A673 (cell line): ENCODE measurements at regions not wholly inside any gene's neighbourhood (a gene's known extent, or its start where the extent isn't known, plus 50 kb on each side); places are given as distances from the start of the nearest gene placed in this dataset.

Source experiments
- BruUV-seq: library from RNA; stranded (reverse); fragments of 400-500 nt; replicated peaks from 2 replicates; lab custom pipeline; 2021; lab: Mats Ljungman, UMichigan
- CTCF ChIA-PET: fragments of 300-600 bp; sonication (Branson Sonifier 250); formaldehyde crosslinking; loops from one replicate; lab custom pipeline; 2022; ENCODE audit warnings: antibody characterized with exemption; lab: Charles Lee
- POLR2A ChIA-PET: fragments of 300-600 bp; sonication (Branson Sonifier 250); formaldehyde crosslinking; loops from one replicate; lab custom pipeline; 2022; ENCODE audit warnings: antibody characterized with exemption; ENCODE audit not compliant: low non-redundant PET; lab: Charles Lee
- DNase-seq: peaks from one replicate; pipeline ENCODE4 v3.0.0-alpha.2; 2015; ENCODE audit warnings: low spot score
- H3K27ac ChIP-seq: fragments of 200-600 bp; sonication (generic); 2 replicates; pipeline ENCODE4 v1.5.1; 2016; ENCODE audit warnings: mixed run types, low read depth, mild to moderate bottlenecking, mixed read lengths, antibody characterized with exemption, low read length; ENCODE audit not compliant: poor library complexity, severe bottlenecking
- H3K27me3 ChIP-seq: fragments of 200-600 bp; sonication (generic); replicated peaks from 2 replicates; pipeline ENCODE4 v1.6.1; 2017; ENCODE audit warnings: mixed run types, low read depth, mild to moderate bottlenecking, mixed read lengths, antibody characterized with exemption, low read length; ENCODE audit not compliant: insufficient read depth, poor library complexity
- H3K36me3 ChIP-seq: fragments of 200-600 bp; sonication (generic); 2 replicates; pipeline ENCODE4 v1.6.1; 2016; ENCODE audit warnings: mixed run types, mild to moderate bottlenecking, mixed read lengths, antibody characterized with exemption, low read length; ENCODE audit not compliant: insufficient read depth, poor library complexity, severe bottlenecking
- H3K4me1 ChIP-seq: fragments of 200-600 bp; sonication (generic); 2 replicates; pipeline ENCODE4 v1.6.1; 2017; ENCODE audit warnings: mixed run types, mild to moderate bottlenecking, mixed read lengths, antibody characterized with exemption, low read length; ENCODE audit not compliant: insufficient read depth, poor library complexity, severe bottlenecking
- H3K4me3 ChIP-seq: fragments of 200-600 bp; sonication (generic); 2 replicates; pipeline ENCODE4 v1.5.1; 2016; ENCODE audit warnings: low read depth, mixed run types, mild to moderate bottlenecking, mixed read lengths, low read length; ENCODE audit not compliant: poor library complexity, severe bottlenecking
- H3K9me3 ChIP-seq: fragments of 200-600 bp; sonication (generic); 2 replicates; pipeline ENCODE4 v1.6.1; 2016; ENCODE audit warnings: mixed run types, low read depth, mild to moderate bottlenecking, mixed read lengths, antibody characterized with exemption, low read length; ENCODE audit not compliant: poor library complexity, severe bottlenecking
- CTCF ChIP-seq: fragments of 300-800, 200-600 bp; sonication (generic); conservative IDR thresholded peaks from 2 replicates; pipeline ENCODE4 v1.5.1; 2017; ENCODE audit warnings: low read depth, mild to moderate bottlenecking, antibody characterized with exemption, low read length, moderate library complexity, mixed read lengths
- EZH2 ChIP-seq: fragments of 200-600 bp; sonication (generic); IDR thresholded peaks from 2 replicates; pipeline ENCODE4 v1.6.1; 2017; ENCODE audit warnings: borderline replicate concordance, low read depth, mild to moderate bottlenecking, mixed read lengths, antibody characterized with exemption, low read length; ENCODE audit not compliant: poor library complexity, severe bottlenecking
- intact Hi-C: fragments of 100-400 bp; cut with micrococcal nuclease; formaldehyde crosslinking; loops from one replicate; pipeline ENCODE4 v1.10.0; 2022; ENCODE audit not compliant: unreplicated experiment

GRCh38 chr5:35325836-35326235 lies 95.5 kb upstream of the PRLR start:
- CTCF ChIA-PET, result no interaction called here
- no TSS peak for BruUV-seq
- TF ChIP-seq CTCF, result no peak
- no peak for TF ChIP-seq EZH2
- H3K4me3 ChIP-seq, result no peak overlapping the region
- no peaks in the 10 kb centered on the region for H3K4me1 ChIP-seq
- H3K36me3 ChIP-seq, result no peaks in the 10 kb centered on the region
- intact Hi-C loops, result no loop called here
- POLR2A ChIA-PET, result no interaction called here
- H3K27me3 ChIP-seq, result no peaks in the 10 kb centered on the region
- no peak overlapping the region for H3K27ac ChIP-seq
- H3K9me3 ChIP-seq, result no peaks in the 10 kb centered on the region
- DNase-seq, result no peak

GRCh38 chr5:35324679-35325078 lies 94.4 kb upstream of the PRLR start:
- POLR2A ChIA-PET, result no interaction called here
- H3K27ac ChIP-seq, result no peak overlapping the region
- TF ChIP-seq CTCF, result no peak
- TF ChIP-seq EZH2, result no peak
- no peaks in the 10 kb centered on the region for H3K4me1 ChIP-seq
- CTCF ChIA-PET, result no interaction called here
- intact Hi-C loops, result no loop called here
- no peak for DNase-seq
- no TSS peak for BruUV-seq
- no peaks in the 10 kb centered on the region for H3K9me3 ChIP-seq
- H3K27me3 ChIP-seq, result no peaks in the 10 kb centered on the region
- no peak overlapping the region for H3K4me3 ChIP-seq
- H3K36me3 ChIP-seq, result no peaks in the 10 kb centered on the region

- no peaks in the 10 kb centered on the region for H3K36me3 ChIP-seq
- no peaks in the 10 kb centered on the region for H3K27me3 ChIP-seq
- POLR2A ChIA-PET, result no interaction called here
- no peak overlapping the region for H3K27ac ChIP-seq
- CTCF ChIA-PET, result no interaction called here
- H3K9me3 ChIP-seq, result no peaks in the 10 kb centered on the region
- BruUV-seq, result no TSS peak
- intact Hi-C loops, result no loop called here
- TF ChIP-seq CTCF, result no peak
- TF ChIP-seq EZH2, result no peak
- DNase-seq, result no peak
- no peak overlapping the region for H3K4me3 ChIP-seq
- no peaks in the 10 kb centered on the region for H3K4me1 ChIP-seq
These were observed 93.9 kb upstream of the PRLR start for GRCh38 chr5:35324201-35324600.
